ENCODE measurements at regions not wholly inside any gene's neighbourhood (a gene's known extent, or its start where the extent isn't known, plus 50 kb on each side); places are given as distances from the start of the nearest gene placed in this dataset.
A peak's percentile ranks its signal among the peaks of the same experiment; 100 is the strongest.

GRCh38 chr5:176740702-176741496, 69.5 kb upstream of the UNC5A start:
- Histone ChIP-seq H3K14ac (ENCODE audit: low read length) (no peak overlapping the region), H3K23ac (ENCODE audit: low read depth, low read length, poor library complexity) (no peak overlapping the region), H3K79me1 (ENCODE audit: low read depth, low read length) (no peaks in the 10 kb centered on the region), H2BK5ac (ENCODE audit: low read length) (no peak overlapping the region), H3K36me3 (replicated peaks in 1 of 2; ENCODE audit: control insufficient read depth in 2 of 2, insufficient read depth in 2 of 2, low read length in 2 of 2) (no peaks in the 10 kb centered on the region), H2BK120ac (ENCODE audit: low read depth, low read length) (peak overlapping the region; percentile 20), H3K18ac (ENCODE audit: low read length) (peak overlapping the region; percentile 69), H3K4me2 (ENCODE audit: insufficient read depth, low read length, poor library complexity, severe bottlenecking) (no peak overlapping the region), H4K8ac (ENCODE audit: low read depth, low read length) (no peak overlapping the region), H2AFZ (ENCODE audit: low read length) (no peak overlapping the region), H4K91ac (ENCODE audit: low read depth, low read length, poor library complexity) (peak overlapping the region; percentile 25), H3K4me3 (ENCODE audit: low read length in 2 of 2) (no peak overlapping the region), H3K9me3 (replicated peaks in 1 of 2; ENCODE audit: control insufficient read depth in 2 of 2, insufficient read depth in 1 of 2, low read depth in 1 of 2, low read length in 2 of 2) (no peaks in the 10 kb centered on the region), H2AK5ac (ENCODE audit: low read depth, low read length) (peak overlapping the region; percentile 86), H2BK15ac (ENCODE audit: low read length) (peak overlapping the region; percentile 72), H3K27me3 (ENCODE audit: control insufficient read depth in 3 of 3, insufficient read depth in 3 of 3, low read depth in 1 of 3, low read length in 3 of 3) (peaks cover 0 to 86% (median 0%) of the 10 kb centered on the region in 3 experiments), H3K9ac (ENCODE audit: low read depth, low read length, poor library complexity) (peak overlapping the region; percentile 18), H3K4ac (ENCODE audit: low read length) (peak overlapping the region; percentile 70), H2BK12ac (ENCODE audit: low read length) (peak overlapping the region; percentile 77), H3K27ac (replicated peaks; ENCODE audit: low read length) (no peak overlapping the region), H3K4me1 (ENCODE audit: control insufficient read depth in 2 of 2, insufficient read depth in 1 of 2, low read depth in 1 of 2, low read length in 2 of 2) (peaks cover 17 to 37% of the 10 kb centered on the region in 2 donors)
- no CpG with 5 or more reads among the region's 24 CpGs for WGBS, 2 donors (ENCODE audit: extremely low coverage in 2 of 2, insufficient read length in 2 of 2, insufficient replicate concordance in 1 of 2)
- DNase-seq (ENCODE audit: low spot score), result no peak

GRCh38 chr5:176741561-176742211, 68.7 kb upstream of the UNC5A start:
- Histone ChIP-seq H3K4me1 (ENCODE audit: control insufficient read depth in 2 of 2, insufficient read depth in 1 of 2, low read depth in 1 of 2, low read length in 2 of 2) (peaks cover 17 to 38% of the 10 kb centered on the region in 2 donors), H2BK120ac (ENCODE audit: low read depth, low read length) (no peak overlapping the region), H2AFZ (ENCODE audit: low read length) (no peak overlapping the region), H2BK15ac (ENCODE audit: low read length) (peak overlapping the region; percentile 72), H2BK12ac (ENCODE audit: low read length) (peak overlapping the region; percentile 77), H2BK5ac (ENCODE audit: low read length) (no peak overlapping the region), H2AK5ac (ENCODE audit: low read depth, low read length) (peak overlapping the region; percentile 86), H3K4me2 (ENCODE audit: insufficient read depth, low read length, poor library complexity, severe bottlenecking) (no peak overlapping the region), H3K4ac (ENCODE audit: low read length) (no peak overlapping the region), H3K14ac (ENCODE audit: low read length) (no peak overlapping the region), H3K27me3 (ENCODE audit: control insufficient read depth in 3 of 3, insufficient read depth in 3 of 3, low read depth in 1 of 3, low read length in 3 of 3) (peaks cover 0 to 92% (median 0%) of the 10 kb centered on the region in 3 experiments), H3K9me3 (replicated peaks in 1 of 2; ENCODE audit: control insufficient read depth in 2 of 2, insufficient read depth in 1 of 2, low read depth in 1 of 2, low read length in 2 of 2) (no peaks in the 10 kb centered on the region), H3K79me1 (ENCODE audit: low read depth, low read length) (no peaks in the 10 kb centered on the region), H3K23ac (ENCODE audit: low read depth, low read length, poor library complexity) (peak overlapping the region; percentile 4), H3K9ac (ENCODE audit: low read depth, low read length, poor library complexity) (no peak overlapping the region), H4K91ac (ENCODE audit: low read depth, low read length, poor library complexity) (no peak overlapping the region), H3K4me3 (ENCODE audit: low read length in 2 of 2) (no peak overlapping the region), H3K18ac (ENCODE audit: low read length) (peak overlapping the region; percentile 69), H4K8ac (ENCODE audit: low read depth, low read length) (no peak overlapping the region), H3K36me3 (replicated peaks in 1 of 2; ENCODE audit: control insufficient read depth in 2 of 2, insufficient read depth in 2 of 2, low read length in 2 of 2) (no peaks in the 10 kb centered on the region), H3K27ac (replicated peaks; ENCODE audit: low read length) (no peak overlapping the region)
- WGBS, 2 donors (ENCODE audit: extremely low coverage in 2 of 2, insufficient read length in 2 of 2, insufficient replicate concordance in 1 of 2), result no CpG with 5 or more reads among the region's 11 CpGs
- DNase-seq (ENCODE audit: low spot score), result no peak

GRCh38 chr5:176742246-176743105, 67.9 kb upstream of the UNC5A start:
- WGBS, 2 donors (ENCODE audit: extremely low coverage in 2 of 2, insufficient read length in 2 of 2, insufficient replicate concordance in 1 of 2), result no CpG with 5 or more reads among the region's 10 CpGs
- Histone ChIP-seq H3K36me3 (replicated peaks in 1 of 2; ENCODE audit: control insufficient read depth in 2 of 2, insufficient read depth in 2 of 2, low read length in 2 of 2) (no peaks in the 10 kb centered on the region), H2AFZ (ENCODE audit: low read length) (peak overlapping the region; percentile 95), H3K4me2 (ENCODE audit: insufficient read depth, low read length, poor library complexity, severe bottlenecking) (no peak overlapping the region), H3K4ac (ENCODE audit: low read length) (no peak overlapping the region), H4K91ac (ENCODE audit: low read depth, low read length, poor library complexity) (no peak overlapping the region), H3K79me1 (ENCODE audit: low read depth, low read length) (no peaks in the 10 kb centered on the region), H3K4me3 (ENCODE audit: low read length in 2 of 2) (no peak overlapping the region), H2AK5ac (ENCODE audit: low read depth, low read length) (no peak overlapping the region), H3K18ac (ENCODE audit: low read length) (peak overlapping the region; percentile 23), H3K23ac (ENCODE audit: low read depth, low read length, poor library complexity) (peak overlapping the region; percentile 4), H3K9me3 (replicated peaks in 1 of 2; ENCODE audit: control insufficient read depth in 2 of 2, insufficient read depth in 1 of 2, low read depth in 1 of 2, low read length in 2 of 2) (no peaks in the 10 kb centered on the region), H2BK12ac (ENCODE audit: low read length) (no peak overlapping the region), H3K27me3 (ENCODE audit: control insufficient read depth in 3 of 3, insufficient read depth in 3 of 3, low read depth in 1 of 3, low read length in 3 of 3) (peaks cover 0 to 88% (median 0%) of the 10 kb centered on the region in 3 experiments), H2BK5ac (ENCODE audit: low read length) (peak overlapping the region; percentile 62), H4K8ac (ENCODE audit: low read depth, low read length) (no peak overlapping the region), H2BK120ac (ENCODE audit: low read depth, low read length) (peak overlapping the region; percentile 43), H3K9ac (ENCODE audit: low read depth, low read length, poor library complexity) (peak overlapping the region; percentile 74), H3K27ac (replicated peaks; ENCODE audit: low read length) (no peak overlapping the region), H3K4me1 (ENCODE audit: control insufficient read depth in 2 of 2, insufficient read depth in 1 of 2, low read depth in 1 of 2, low read length in 2 of 2) (peaks cover 17 to 35% of the 10 kb centered on the region in 2 donors), H2BK15ac (ENCODE audit: low read length) (no peak overlapping the region), H3K14ac (ENCODE audit: low read length) (no peak overlapping the region)
- no peak for DNase-seq (ENCODE audit: low spot score)
